Spleen (tissue), 11 donors: ENCODE measurements at regions not wholly inside any gene's neighbourhood (a gene's known extent, or its start where the extent isn't known, plus 50 kb on each side); places are given as distances from the start of the nearest gene placed in this dataset.
A peak's percentile ranks its signal among the peaks of the same experiment; 100 is the strongest.

Experiments
- DNase-seq: peaks from one replicate; pipeline ENCODE4 v3.0.0-alpha.2; 2020
- H3K27ac ChIP-seq, 8 donors: fragments of 200-600 bp; sonication (generic) in 7 of 8; 1 replicate in 4 of 8; 2 replicates in 4 of 8; pipeline versions ENCODE4 v1.5.0 to v1.8.0; 2016 to 2021; ENCODE audit warnings: inconsistent platforms in 4 of 8, mild to moderate bottlenecking in 4 of 8, moderate library complexity in 1 of 8
- H3K27me3 ChIP-seq, 7 donors: fragments of 200-600 bp; sonication (generic) in 6 of 7; replicated peaks in 1 of 7; 1 replicate in 4 of 7; 2 replicates in 3 of 7; pipeline versions ENCODE4 v1.5.0 to v1.8.0; 2016 to 2021; ENCODE audit warnings: inconsistent platforms in 3 of 7, mild to moderate bottlenecking in 1 of 7
- H3K36me3 ChIP-seq, 6 donors: fragments of 200-600 bp; sonication (generic) in 5 of 6; 1 replicate in 4 of 6; 2 replicates in 2 of 6; pipeline versions ENCODE4 v1.5.0 to v1.8.0; 2016 to 2021; ENCODE audit warnings: inconsistent platforms in 2 of 6
- H3K4me1 ChIP-seq, 6 donors: fragments of 200-600 bp; sonication (generic) in 5 of 6; 1 replicate in 3 of 6; 2 replicates in 3 of 6; pipeline versions ENCODE4 v1.5.0 to v1.8.0; 2016 to 2021; ENCODE audit warnings: inconsistent platforms in 3 of 6
- H3K4me3 ChIP-seq, 8 donors: fragments of 200-600 bp; sonication (generic) in 7 of 8; 1 replicate in 4 of 8; 2 replicates in 4 of 8; pipeline versions ENCODE4 v1.5.0 to v1.8.0; 2016 to 2021; ENCODE audit warnings: inconsistent platforms in 4 of 8, mild to moderate bottlenecking in 4 of 8, moderate library complexity in 2 of 8
- H3K9me3 ChIP-seq, 8 donors: fragments of 200-600 bp; sonication (generic) in 7 of 8; 1 replicate in 4 of 8; 2 replicates in 4 of 8; pipeline versions ENCODE4 v1.5.0 to v1.8.0; 2016 to 2021; ENCODE audit warnings: inconsistent platforms in 4 of 8
- POLR2A ChIP-seq, 3 donors: fragments of 450-650 bp; IDR thresholded peaks; one replicate each; pipeline ENCODE4 v1.5.1; 2017; ENCODE audit warnings: antibody characterized with exemption in 3 of 3, mild to moderate bottlenecking in 1 of 3
- POLR2AphosphoS5 ChIP-seq, 3 donors: sonication (generic); formaldehyde crosslinking; IDR thresholded peaks; one replicate each; pipeline ENCODE4 v1.5.1; 2017; ENCODE audit warnings: antibody characterized with exemption in 3 of 3
- WGBS, 5 donors: extraction: QIAGEN DNeasy Blood & Tissue Kit in 3 of 5; methylation state at CpG; one replicate each; pipeline versions ENCODE4 v1.1.5 to v1.1.7; 2013 to 2018; 5-methylcytosine and 5-hydroxymethylcytosine counted together
- intact Hi-C: fragments of 100-400 bp; cut with DNase I; formaldehyde crosslinking; loops from one replicate; pipeline ENCODE4 v1.15.0; 2023; ENCODE audit warnings: low total_unique reads
- TF ChIP-seq, protein P1 (sequence below), 11 experiments: fragments of 200-600 bp in 7 of 11; fragments of 450-650 bp in 4 of 11; sonication (generic) in 4 of 11; IDR thresholded peaks in 8 of 11; conservative IDR thresholded peaks in 3 of 11; 1 replicate in 7 of 11; 2 replicates in 4 of 11; pipeline versions ENCODE4 v1.4.0 to v1.8.0; 2016 to 2021; ENCODE audit warnings: antibody characterized with exemption in 11 of 11, inconsistent platforms in 4 of 11, mild to moderate bottlenecking in 1 of 11
- donor health status: healthy with polysubstance abuse.
- donor health status: DM: no; HTN: no; CAD: no; lungs with moderate emphysema.
- donor health status: DM: no; HTN: no; CAD: no.
- donor health status: Bipolar disorder and iron deficiency.
- donor health status: healthy.
- donor health status: DM: no; HTN: no; CAD: no.
- donor health status: DM: yes; HTN: yes; CAD: no.

GRCh38 chr12:46518729-46519128 is 146.2 kb upstream of the SLC38A2 start:
- TF ChIP-seq, protein P1, sequence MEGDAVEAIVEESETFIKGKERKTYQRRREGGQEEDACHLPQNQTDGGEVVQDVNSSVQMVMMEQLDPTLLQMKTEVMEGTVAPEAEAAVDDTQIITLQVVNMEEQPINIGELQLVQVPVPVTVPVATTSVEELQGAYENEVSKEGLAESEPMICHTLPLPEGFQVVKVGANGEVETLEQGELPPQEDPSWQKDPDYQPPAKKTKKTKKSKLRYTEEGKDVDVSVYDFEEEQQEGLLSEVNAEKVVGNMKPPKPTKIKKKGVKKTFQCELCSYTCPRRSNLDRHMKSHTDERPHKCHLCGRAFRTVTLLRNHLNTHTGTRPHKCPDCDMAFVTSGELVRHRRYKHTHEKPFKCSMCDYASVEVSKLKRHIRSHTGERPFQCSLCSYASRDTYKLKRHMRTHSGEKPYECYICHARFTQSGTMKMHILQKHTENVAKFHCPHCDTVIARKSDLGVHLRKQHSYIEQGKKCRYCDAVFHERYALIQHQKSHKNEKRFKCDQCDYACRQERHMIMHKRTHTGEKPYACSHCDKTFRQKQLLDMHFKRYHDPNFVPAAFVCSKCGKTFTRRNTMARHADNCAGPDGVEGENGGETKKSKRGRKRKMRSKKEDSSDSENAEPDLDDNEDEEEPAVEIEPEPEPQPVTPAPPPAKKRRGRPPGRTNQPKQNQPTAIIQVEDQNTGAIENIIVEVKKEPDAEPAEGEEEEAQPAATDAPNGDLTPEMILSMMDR (IDR thresholded peaks at IDR 0.05 in 8 of 11, conservative IDR thresholded peaks at IDR 0.05 in 3 of 11), result no peak
- TF ChIP-seq POLR2A (IDR thresholded peaks at IDR 0.05) (no peak), POLR2AphosphoS5 (IDR thresholded peaks at IDR 0.05) (no peak)
- Histone ChIP-seq H3K9me3 (no peaks in the 10 kb centered on the region), H3K4me3 (no peak overlapping the region), H3K4me1 (peaks cover 0 to 45% (median 11%) of the 10 kb centered on the region in 6 donors), H3K27ac (peak overlapping the region in 4 of 8 donors; percentile 25 to 47 (median 32)), H3K27me3 (no peaks in the 10 kb centered on the region), H3K36me3 (no peaks in the 10 kb centered on the region)
- 82 to 90% (median 88%) methylated on average over 3 of the region's 3 CpGs for WGBS, 5 donors
- intact Hi-C loops, result no loop called here
- no peak for DNase-seq

GRCh38 chr12:46518169-46518568 is 145.6 kb upstream of the SLC38A2 start:
- H3K4me1 ChIP-seq, result peaks cover 0 to 40% (median 6%) of the 10 kb centered on the region in 6 donors
- TF ChIP-seq POLR2A (IDR thresholded peaks at IDR 0.05) (no peak), POLR2AphosphoS5 (IDR thresholded peaks at IDR 0.05) (no peak)
- TF ChIP-seq, protein P1 (IDR thresholded peaks at IDR 0.05 in 8 of 11, conservative IDR thresholded peaks at IDR 0.05 in 3 of 11), result no peak
- intact Hi-C loops, result no loop called here
- no peak overlapping the region for H3K4me3 ChIP-seq
- peak overlapping the region in 4 of 8 donors; percentile 23 to 47 (median 32) for H3K27ac ChIP-seq
- H3K9me3 ChIP-seq, result no peaks in the 10 kb centered on the region
- DNase-seq, result no peak
- H3K27me3 ChIP-seq, result no peaks in the 10 kb centered on the region
- H3K36me3 ChIP-seq, result no peaks in the 10 kb centered on the region

GRCh38 chr12:46517579-46517962 is 145.0 kb upstream of the SLC38A2 start:
- DNase-seq, result no peak
- WGBS, 5 donors, result 90 to 97% (median 97%) methylated on average over 1 of the region's 1 CpG
- intact Hi-C loops, result no loop called here
- Histone ChIP-seq H3K27ac (peak overlapping the region in 4 of 8 donors; percentile 17 to 50 (median 36)), H3K9me3 (no peaks in the 10 kb centered on the region), H3K36me3 (no peaks in the 10 kb centered on the region), H3K4me3 (no peak overlapping the region), H3K27me3 (no peaks in the 10 kb centered on the region), H3K4me1 (peaks cover 0 to 34% (median 6%) of the 10 kb centered on the region in 6 donors)
- TF ChIP-seq POLR2AphosphoS5 (IDR thresholded peaks at IDR 0.05) (no peak), POLR2A (IDR thresholded peaks at IDR 0.05) (no peak)
- TF ChIP-seq, protein P1 (IDR thresholded peaks at IDR 0.05 in 8 of 11, conservative IDR thresholded peaks at IDR 0.05 in 3 of 11), result no peak

DNA sequence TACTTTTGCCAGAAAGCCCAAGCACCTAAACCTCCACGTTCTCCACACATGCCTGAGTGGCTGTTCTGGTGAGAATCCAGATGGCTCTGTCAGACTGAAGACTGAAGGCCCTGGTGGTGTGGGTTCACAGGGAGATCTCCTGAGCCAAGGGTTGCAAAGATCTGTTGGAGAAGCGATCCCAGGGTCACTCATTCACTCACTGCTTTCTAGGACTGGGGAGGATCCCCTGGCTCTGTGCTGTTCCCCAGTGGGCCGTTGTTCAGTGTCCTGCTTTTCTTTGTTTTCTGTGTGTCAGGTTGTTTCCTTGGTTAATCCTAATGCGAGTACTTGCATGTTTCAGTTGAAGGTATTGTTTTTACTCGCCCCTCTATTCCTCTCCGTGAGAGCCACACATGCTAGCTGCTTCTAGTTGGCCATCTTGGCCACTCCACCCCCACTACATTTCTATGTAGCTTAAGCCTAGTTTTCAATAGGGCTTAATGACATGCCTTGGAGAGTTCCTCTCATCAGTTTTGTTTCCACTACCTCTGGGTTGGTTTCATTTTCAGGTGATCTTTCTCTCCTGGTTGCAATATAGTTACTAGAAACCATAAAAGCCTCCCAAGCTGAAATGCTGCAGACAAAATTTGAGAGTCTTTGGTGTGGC is 144.5 kb upstream of the SLC38A2 start:
- no peak for DNase-seq
- 76 to 88% (median 85%) methylated on average over 6 of the region's 6 CpGs for WGBS, 5 donors
- intact Hi-C loops, result no loop called here
- Histone ChIP-seq H3K4me1 (peaks cover 0 to 30% (median 6%) of the 10 kb centered on the region in 6 donors), H3K9me3 (no peaks in the 10 kb centered on the region), H3K4me3 (no peak overlapping the region), H3K27me3 (no peaks in the 10 kb centered on the region), H3K36me3 (no peaks in the 10 kb centered on the region), H3K27ac (peak overlapping the region in 5 of 8 donors; percentile 4 to 50 (median 25))
- TF ChIP-seq POLR2AphosphoS5 (IDR thresholded peaks at IDR 0.05), result no peak
- TF ChIP-seq, protein P1 (IDR thresholded peaks at IDR 0.05 in 8 of 11, conservative IDR thresholded peaks at IDR 0.05 in 3 of 11), result no peak
